ACC112 (cell line): ENCODE measurements at regions not wholly inside any gene's neighbourhood (a gene's known extent, or its start where the extent isn't known, plus 50 kb on each side); places are given as distances from the start of the nearest gene placed in this dataset.

Experiments
- H2AFZ ChIP-seq: fragments of 200-600 bp; sonication (generic); one replicate; pipeline ENCODE4 v1.6.0; 2017; ENCODE audit warnings: antibody characterized with exemption, low read length; ENCODE audit not compliant: unreplicated experiment
- H3K27ac ChIP-seq: fragments of 200-600 bp; sonication (generic); 2 replicates; pipeline ENCODE4 v1.5.1; 2014; ENCODE audit warnings: low read depth, mild to moderate bottlenecking, antibody characterized with exemption, low read length, moderate library complexity
- H3K27me3 ChIP-seq: fragments of 200-600 bp; sonication (generic); 2 replicates; pipeline ENCODE4 v1.6.1; 2014; ENCODE audit warnings: mild to moderate bottlenecking, antibody characterized with exemption, low read length, moderate library complexity, mixed read lengths; ENCODE audit not compliant: insufficient read depth
- H3K36me3 ChIP-seq: fragments of 200-600 bp; sonication (generic); 2 replicates; pipeline ENCODE4 v1.6.1; 2016; ENCODE audit warnings: mild to moderate bottlenecking, antibody characterized with exemption, low read length, moderate library complexity, mixed read lengths; ENCODE audit not compliant: insufficient read depth
- H3K4me1 ChIP-seq: fragments of 200-600 bp; sonication (generic); one replicate; pipeline ENCODE4 v1.6.1; 2016; ENCODE audit warnings: low read length, mixed read lengths; ENCODE audit not compliant: insufficient read depth, unreplicated experiment, control insufficient read depth
- H3K4me3 ChIP-seq: fragments of 200-600 bp; sonication (generic); 2 replicates; pipeline ENCODE4 v1.5.1; 2014; ENCODE audit warnings: mild to moderate bottlenecking, low read depth, low read length
- H3K79me2 ChIP-seq: fragments of 200-600 bp; sonication (generic); one replicate; pipeline ENCODE4 v1.6.0; 2016; ENCODE audit warnings: low read length; ENCODE audit not compliant: control insufficient read depth, unreplicated experiment, insufficient read depth

DNA sequence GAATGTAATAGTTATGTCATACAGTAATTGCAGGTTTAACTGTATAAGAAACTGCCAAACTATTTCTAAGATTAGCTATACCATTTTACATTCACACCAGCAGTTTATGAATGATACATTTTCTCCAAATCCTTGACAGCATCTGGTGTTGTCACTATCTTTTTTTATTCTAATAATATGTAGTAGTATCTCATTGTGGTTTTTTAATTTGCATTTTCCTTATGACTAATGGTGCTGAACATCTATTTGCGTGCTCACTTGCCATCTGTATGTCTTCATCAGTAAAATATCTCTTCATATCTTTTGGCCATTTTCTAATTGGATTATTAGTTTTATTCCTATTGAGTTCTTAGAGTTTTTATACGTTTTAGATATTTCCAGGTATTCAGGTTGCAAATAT, 994.0 kb upstream of the SEMA6D start:
- H3K27ac ChIP-seq, result no peak overlapping the region
- no peak overlapping the region for H3K4me3 ChIP-seq
- no peaks in the 10 kb centered on the region for H3K27me3 ChIP-seq
- no peaks in the 10 kb centered on the region for H3K36me3 ChIP-seq
- no peak overlapping the region for H2AFZ ChIP-seq
- H3K79me2 ChIP-seq, result no peaks in the 10 kb centered on the region
- H3K4me1 ChIP-seq, result no peaks in the 10 kb centered on the region

DNA sequence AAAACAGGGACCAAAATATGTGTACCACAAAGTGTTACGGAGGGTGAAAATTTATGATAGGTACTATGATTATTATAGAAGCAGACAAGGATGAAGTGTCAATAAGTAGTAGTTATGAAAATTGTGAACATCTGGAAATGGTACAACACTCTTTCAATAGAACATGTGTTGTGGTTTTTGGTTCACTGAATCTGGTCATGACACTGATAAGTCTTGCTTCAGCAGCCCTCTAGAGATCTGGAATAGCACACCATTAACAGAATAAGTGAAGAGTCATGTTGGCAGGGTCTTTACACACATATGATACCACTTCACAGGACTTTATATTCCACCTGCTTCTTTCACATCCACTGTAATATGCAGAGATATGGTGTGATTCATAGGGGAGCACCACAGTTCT, 985.2 kb upstream of the SEMA6D start:
- Histone ChIP-seq H2AFZ (no peak overlapping the region), H3K27me3 (no peaks in the 10 kb centered on the region), H3K4me1 (no peaks in the 10 kb centered on the region), H3K79me2 (no peaks in the 10 kb centered on the region), H3K36me3 (no peaks in the 10 kb centered on the region), H3K4me3 (no peak overlapping the region), H3K27ac (no peak overlapping the region)

DNA sequence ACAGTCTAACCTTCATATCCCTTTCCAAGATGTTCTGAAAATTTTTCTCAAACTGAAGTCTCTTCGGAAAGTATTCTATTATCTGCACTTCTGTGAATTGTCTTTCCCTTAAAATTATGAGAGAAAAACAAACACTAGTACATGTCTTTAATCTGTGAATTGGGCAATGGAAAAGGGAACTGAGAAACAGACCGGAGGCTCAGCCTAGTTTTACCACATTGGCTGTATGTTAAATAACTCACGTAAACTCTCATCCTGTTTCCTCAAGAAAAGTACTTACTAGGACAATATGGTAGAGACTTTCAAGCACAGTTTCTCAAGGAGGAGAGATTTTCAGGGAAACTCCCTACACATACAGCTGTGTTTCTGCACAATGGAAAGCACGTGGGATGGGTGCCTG, 982.2 kb upstream of the SEMA6D start:
- Histone ChIP-seq H3K27ac (no peak overlapping the region), H3K36me3 (no peaks in the 10 kb centered on the region), H2AFZ (no peak overlapping the region), H3K4me3 (no peak overlapping the region), H3K79me2 (no peaks in the 10 kb centered on the region), H3K27me3 (no peaks in the 10 kb centered on the region), H3K4me1 (no peaks in the 10 kb centered on the region)

DNA sequence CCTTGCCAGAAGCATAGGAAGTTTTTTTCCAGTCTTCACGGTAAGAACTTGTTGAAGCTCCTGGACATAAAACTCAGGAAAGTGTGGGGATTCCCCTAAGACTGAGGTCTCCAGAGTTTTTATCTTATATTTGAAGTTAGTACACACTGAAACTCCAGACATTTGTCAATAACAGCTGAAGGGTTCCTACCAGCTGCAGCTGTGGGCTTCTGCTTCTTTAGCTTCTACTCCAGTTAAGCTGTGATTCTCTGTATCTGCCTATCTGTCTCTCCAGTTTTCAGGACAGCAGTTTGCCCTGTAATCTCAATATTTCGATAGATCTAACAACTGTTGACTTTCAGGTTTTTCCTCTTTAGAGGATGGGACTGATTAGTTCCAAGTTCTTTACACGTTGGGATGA, 966.0 kb upstream of the SEMA6D start:
- Histone ChIP-seq H3K36me3 (no peaks in the 10 kb centered on the region), H3K4me1 (no peaks in the 10 kb centered on the region), H3K27me3 (no peaks in the 10 kb centered on the region), H3K27ac (no peak overlapping the region), H3K79me2 (no peaks in the 10 kb centered on the region), H3K4me3 (no peak overlapping the region), H2AFZ (no peak overlapping the region)

DNA sequence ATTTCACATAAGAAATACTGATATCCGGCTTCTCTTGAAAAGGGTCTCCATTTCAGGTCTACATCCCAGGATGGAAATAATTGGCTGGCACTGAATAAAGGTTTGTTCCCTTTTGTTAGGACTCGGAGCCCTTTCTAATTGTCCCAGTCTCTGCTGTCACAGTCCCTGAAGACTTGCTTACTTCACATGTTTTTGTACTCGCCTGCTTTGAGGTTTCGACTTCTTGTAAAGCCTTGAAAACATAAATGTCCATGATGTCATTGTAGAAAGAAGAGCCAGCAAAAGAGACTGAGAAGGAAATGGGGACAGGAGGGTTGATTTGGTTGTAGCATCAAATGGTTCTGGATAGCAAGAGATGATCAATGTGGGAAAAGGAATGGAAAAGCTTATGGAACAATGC, 963.4 kb upstream of the SEMA6D start:
- H3K36me3 ChIP-seq, result no peaks in the 10 kb centered on the region
- H3K27me3 ChIP-seq, result no peaks in the 10 kb centered on the region
- no peaks in the 10 kb centered on the region for H3K4me1 ChIP-seq
- H2AFZ ChIP-seq, result no peak overlapping the region
- H3K4me3 ChIP-seq, result no peak overlapping the region
- H3K27ac ChIP-seq, result no peak overlapping the region
- no peaks in the 10 kb centered on the region for H3K79me2 ChIP-seq

DNA sequence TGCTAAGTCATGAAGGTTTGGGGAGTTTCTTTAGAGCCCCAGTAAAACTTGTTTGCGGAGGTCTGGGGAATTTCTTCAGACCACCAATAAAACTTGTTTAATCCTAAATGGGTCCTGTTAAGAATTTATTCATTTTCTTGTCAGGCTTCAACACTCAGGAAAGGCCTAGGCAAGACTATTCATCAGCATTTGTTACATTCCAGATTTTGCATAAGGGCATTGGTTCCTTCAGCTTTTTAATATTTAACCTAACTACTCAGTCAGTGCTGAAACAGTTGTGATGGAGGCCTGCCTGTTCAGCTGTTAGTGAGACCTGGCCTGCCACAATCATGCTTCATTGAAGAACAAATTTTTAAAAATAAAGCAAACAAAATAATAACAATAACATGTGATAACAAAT, 954.2 kb upstream of the SEMA6D start:
- H3K36me3 ChIP-seq, result no peaks in the 10 kb centered on the region
- H3K79me2 ChIP-seq, result no peaks in the 10 kb centered on the region
- no peaks in the 10 kb centered on the region for H3K4me1 ChIP-seq
- H3K4me3 ChIP-seq, result no peak overlapping the region
- H2AFZ ChIP-seq, result no peak overlapping the region
- H3K27ac ChIP-seq, result no peak overlapping the region
- no peaks in the 10 kb centered on the region for H3K27me3 ChIP-seq

DNA sequence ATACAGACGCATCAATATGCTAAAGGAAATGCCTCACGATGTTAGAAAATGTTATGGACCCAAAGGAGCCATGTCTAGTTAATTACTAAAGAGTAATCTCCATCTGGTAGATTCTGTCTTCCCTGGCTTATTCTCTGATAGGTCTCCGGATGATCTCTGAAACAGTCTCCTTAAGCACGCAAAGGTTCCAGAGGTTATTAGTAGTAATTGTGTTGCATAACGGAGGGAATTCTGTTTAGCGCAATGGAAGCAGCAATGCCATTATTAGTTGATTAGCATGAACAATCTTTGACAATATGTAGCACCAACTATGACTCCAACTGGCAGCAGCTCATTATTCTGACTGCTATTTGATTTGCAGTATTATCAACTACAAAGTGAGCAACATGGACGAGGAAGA, 952.5 kb upstream of the SEMA6D start:
- no peaks in the 10 kb centered on the region for H3K4me1 ChIP-seq
- no peaks in the 10 kb centered on the region for H3K36me3 ChIP-seq
- H3K4me3 ChIP-seq, result no peak overlapping the region
- H2AFZ ChIP-seq, result no peak overlapping the region
- no peaks in the 10 kb centered on the region for H3K79me2 ChIP-seq
- no peaks in the 10 kb centered on the region for H3K27me3 ChIP-seq
- H3K27ac ChIP-seq, result no peak overlapping the region

DNA sequence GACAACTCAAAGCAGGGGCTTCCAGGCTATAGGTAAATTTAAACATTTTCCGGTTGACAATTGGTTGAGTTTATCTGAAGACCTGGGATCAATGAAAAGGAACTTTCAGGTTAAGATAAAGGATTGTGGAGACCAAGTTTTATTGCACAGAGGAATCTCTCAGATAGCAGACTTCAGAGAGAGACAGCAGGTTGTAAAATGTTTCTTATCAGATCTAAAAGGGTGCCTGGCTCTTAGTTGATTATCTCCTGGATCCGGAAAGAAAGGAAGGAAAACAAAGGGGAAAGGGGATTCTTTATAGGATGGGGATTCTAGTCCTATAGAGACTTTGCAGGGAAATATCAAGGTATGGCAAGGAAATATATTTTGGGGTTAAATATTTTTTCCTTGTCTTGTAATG, 951.3 kb upstream of the SEMA6D start:
- H3K4me3 ChIP-seq, result no peak overlapping the region
- no peaks in the 10 kb centered on the region for H3K79me2 ChIP-seq
- H3K4me1 ChIP-seq, result no peaks in the 10 kb centered on the region
- H3K36me3 ChIP-seq, result no peaks in the 10 kb centered on the region
- no peak overlapping the region for H2AFZ ChIP-seq
- no peak overlapping the region for H3K27ac ChIP-seq
- no peaks in the 10 kb centered on the region for H3K27me3 ChIP-seq

DNA sequence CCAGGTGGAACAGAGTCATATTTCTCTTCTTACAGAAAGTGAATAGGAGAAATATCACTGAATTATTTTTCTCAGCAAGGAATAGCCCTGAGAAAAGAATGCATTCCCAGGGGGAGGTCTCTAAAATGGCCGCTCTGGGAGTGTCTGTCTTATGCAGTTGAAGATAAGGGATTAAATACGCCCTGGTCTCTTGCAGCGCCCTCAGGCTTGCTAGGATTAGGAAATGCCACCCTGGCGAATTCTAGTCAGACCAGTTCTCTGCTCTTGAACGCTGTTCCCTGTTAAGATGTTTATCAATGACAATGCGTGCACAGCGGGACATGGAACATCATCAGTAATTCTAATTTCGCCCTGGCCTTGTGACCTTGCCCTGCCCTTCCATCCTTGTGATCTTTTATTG, 949.0 kb upstream of the SEMA6D start:
- no peaks in the 10 kb centered on the region for H3K27me3 ChIP-seq
- H2AFZ ChIP-seq, result no peak overlapping the region
- no peaks in the 10 kb centered on the region for H3K36me3 ChIP-seq
- H3K4me3 ChIP-seq, result no peak overlapping the region
- H3K79me2 ChIP-seq, result no peaks in the 10 kb centered on the region
- no peak overlapping the region for H3K27ac ChIP-seq
- H3K4me1 ChIP-seq, result no peaks in the 10 kb centered on the region

DNA sequence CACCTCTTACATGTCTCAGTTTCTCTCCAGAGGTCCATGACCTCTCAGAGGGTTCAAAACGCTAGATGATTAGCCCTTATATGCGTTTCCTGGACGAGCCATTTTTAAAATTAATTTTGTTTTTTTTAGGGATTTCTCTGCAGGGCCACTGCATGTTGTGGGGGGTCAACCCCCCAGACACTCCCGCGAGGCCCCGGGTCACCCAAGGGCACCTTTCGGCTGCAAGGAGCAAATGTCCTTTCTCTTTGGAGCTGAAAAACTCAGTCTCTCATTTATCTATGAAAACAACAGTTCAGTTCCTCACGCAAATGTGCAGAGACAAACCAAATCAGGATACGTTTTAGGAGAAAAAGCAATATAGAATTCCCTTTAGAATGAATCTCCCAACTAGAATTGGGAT, 944.3 kb upstream of the SEMA6D start:
- H3K79me2 ChIP-seq, result no peaks in the 10 kb centered on the region
- H2AFZ ChIP-seq, result no peak overlapping the region
- no peaks in the 10 kb centered on the region for H3K27me3 ChIP-seq
- no peak overlapping the region for H3K4me3 ChIP-seq
- H3K4me1 ChIP-seq, result no peaks in the 10 kb centered on the region
- no peak overlapping the region for H3K27ac ChIP-seq
- H3K36me3 ChIP-seq, result no peaks in the 10 kb centered on the region

DNA sequence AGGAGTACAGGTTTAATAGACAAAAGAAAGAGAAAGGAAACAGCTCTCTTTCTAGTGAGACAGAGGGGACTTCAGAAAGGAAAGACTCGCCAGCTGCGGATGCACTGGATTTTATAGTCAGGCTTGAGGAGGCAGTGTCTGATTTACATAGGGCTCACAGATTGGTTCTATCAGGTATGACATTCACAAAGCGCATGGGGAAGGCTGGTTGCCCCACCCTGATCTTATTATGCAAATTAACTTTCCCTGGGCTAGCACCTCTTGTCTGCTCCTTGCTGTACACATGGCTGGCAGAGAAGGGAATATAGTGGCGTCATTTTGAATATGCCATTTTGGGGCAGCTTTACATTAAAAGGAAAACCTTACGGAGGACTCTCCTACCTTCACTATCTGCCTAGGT, 938.4 kb upstream of the SEMA6D start:
- no peak overlapping the region for H3K4me3 ChIP-seq
- H2AFZ ChIP-seq, result no peak overlapping the region
- H3K27ac ChIP-seq, result no peak overlapping the region
- no peaks in the 10 kb centered on the region for H3K36me3 ChIP-seq
- no peaks in the 10 kb centered on the region for H3K27me3 ChIP-seq
- no peaks in the 10 kb centered on the region for H3K79me2 ChIP-seq
- H3K4me1 ChIP-seq, result no peaks in the 10 kb centered on the region
